GM21515 (cell line): ENCODE measurements at regions not wholly inside any gene's neighbourhood (a gene's known extent, or its start where the extent isn't known, plus 50 kb on each side); places are given as distances from the start of the nearest gene placed in this dataset.
"Not testable (repeated sequence)": the region's sequence is repeated elsewhere in the genome, so short reads cannot be mapped to it uniquely, and the experiment has no call there.

Source experiments
- ATAC-seq: cut with Tn5 transposase; IDR thresholded peaks from one replicate; pipeline ENCODE4 v1.9.1; 2021; ENCODE audit not compliant: unreplicated experiment

DNA sequence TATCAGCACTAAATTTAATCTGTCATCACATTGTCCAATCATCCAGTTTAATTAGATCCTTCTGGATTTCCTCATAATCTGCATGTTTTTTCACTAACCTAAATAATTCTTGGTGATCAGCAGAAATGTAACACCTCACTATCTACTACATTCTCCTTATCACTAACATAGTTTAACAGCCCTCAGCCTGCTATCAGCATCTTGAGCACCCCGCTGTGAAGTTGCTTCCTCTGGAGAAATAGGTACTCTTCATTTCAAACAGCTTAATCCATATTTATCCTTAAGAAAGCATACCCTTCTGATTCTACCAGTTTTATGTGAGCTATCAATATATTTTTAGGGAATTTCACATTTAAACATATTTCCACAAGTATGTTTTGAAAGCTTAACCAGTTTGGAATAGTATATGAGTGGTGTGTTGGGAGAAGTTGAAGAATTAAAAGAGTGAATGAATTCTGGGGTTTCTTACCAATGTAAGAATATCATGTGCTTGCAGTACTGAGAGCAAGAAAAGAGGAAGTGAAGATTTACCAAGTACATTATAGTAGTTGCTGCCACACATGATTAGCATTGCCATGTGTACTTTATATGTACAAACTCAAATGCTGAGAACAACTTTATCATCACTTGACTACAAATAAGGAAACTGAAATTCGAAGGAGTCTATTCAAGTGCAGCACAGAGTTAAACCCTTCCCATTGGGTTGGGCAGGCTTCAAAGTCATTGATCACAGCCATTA is 771.1 kb upstream of the ADGRL4 start:
- peak; percentile 95 for ATAC-seq

- ATAC-seq: no peak
Measured at GRCh38 chr1:79775402-79775801, 768.9 kb upstream of the ADGRL4 start.

DNA sequence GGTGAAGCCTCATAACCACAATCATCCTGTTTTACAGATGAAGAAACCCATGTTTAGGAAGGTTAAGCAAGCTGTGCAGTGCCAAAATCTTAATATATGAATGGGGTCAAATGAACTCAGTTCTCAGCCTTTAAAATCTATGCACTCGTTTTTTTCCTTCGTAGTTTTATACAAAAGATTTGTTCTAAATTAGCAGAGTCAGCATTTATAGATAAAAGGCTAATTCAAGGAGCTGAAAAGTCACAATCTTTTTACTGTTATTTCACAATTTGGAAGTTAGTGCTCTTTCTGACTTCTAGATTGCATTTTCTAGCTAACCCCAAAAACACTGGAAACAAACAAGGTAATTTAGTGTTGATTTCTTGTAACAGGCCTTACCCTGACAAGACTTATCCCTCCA is 766.9 kb upstream of the ADGRL4 start:
- no peak for ATAC-seq

GRCh38 chr1:79762461-79762860 is 755.9 kb upstream of the ADGRL4 start:
- no peak for ATAC-seq

- ATAC-seq: no peak
Measured at GRCh38 chr1:79760531-79760930, 754.0 kb upstream of the ADGRL4 start.

DNA sequence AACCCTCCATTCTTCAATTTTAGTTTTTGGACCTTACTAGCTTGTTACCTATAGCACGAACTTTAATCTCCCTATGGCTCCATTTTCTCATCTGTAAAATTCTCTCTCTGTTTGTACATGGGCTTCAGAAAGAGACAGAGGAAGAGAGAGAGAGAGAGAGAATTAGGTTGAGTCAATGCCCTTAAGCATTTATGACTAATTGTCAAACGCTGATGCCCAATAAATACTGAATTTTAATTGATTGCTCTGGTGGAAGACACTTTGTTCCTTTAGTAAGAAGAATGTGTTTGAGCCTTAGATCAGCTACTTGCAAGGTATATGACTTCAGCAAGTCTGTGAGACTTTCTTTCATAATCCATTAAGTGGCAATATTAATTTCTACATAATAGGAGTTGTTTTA is 743.1 kb upstream of the ADGRL4 start:
- no peak for ATAC-seq

- ATAC-seq: no peak
Measured at GRCh38 chr1:79745929-79746328, 739.4 kb upstream of the ADGRL4 start.

DNA sequence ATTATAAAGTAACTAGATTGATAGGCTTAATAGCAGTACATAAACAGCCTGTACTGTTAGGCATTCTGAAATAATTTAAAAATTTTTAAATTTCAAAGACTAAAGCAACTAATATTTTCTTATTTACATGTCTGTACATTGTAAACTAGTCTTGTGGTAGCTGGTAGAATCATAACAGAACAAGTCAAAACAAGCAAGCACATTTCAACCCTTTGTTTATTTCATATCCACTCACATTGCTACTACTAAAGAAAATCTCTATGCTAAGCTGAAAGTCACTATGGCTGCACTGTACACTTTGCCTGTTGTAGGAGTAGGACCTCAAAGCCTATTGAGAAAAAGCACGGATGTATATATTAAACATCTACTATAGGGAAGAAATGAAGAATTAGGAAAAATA is 738.2 kb upstream of the ADGRL4 start:
- ATAC-seq: no peak

DNA sequence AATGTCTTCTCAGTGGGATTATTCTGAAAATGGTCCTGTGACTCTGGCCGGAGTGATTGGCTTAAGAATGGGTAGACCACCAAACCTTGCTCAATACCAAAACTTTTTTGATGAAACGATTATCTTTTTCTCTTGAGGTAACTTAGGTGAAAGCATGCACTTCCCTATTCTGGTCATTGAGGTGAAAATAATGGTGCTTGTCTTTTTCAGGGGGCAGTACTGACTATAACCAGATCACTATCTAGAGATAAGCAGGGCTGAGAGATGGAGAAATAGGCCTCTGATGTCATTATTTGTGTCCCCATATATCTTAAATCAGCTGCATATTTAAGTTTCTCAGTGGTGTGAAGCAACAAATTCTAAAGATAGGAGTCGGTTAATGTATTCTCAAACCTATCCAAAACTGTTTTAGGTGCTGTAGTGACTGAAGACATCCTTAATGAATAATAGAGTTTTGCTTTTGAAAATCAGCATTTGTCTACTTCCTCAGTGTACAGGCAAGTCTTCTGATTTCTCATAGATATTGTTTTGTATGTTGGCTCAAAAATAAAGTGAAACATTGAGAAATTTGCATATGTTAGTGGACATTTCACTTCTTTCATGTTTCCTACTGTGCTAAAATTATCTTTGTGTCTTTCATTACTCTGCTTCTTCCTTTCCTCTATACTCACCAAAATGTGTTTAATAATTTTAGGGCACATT is 735.3 kb upstream of the ADGRL4 start:
- ATAC-seq: peak; percentile 89

DNA sequence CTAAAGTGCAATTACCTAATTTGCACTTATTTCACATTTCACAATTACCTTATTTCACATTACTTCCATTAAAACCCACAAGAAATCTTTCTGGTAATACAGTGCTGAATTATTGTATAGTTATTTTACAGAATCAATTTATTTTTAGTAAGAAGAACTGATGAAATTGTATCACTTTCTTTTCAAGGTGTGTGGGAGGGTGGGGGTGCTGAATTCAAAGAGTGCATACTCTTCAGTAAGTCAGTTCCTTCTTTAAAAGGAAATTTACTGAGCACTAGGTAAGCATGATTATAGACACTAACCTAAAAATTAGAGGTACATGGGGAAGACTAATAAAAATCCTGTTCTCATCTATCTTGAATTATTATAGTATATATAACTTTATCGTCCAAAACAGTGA is 731.6 kb upstream of the ADGRL4 start:
- ATAC-seq: no peak

DNA sequence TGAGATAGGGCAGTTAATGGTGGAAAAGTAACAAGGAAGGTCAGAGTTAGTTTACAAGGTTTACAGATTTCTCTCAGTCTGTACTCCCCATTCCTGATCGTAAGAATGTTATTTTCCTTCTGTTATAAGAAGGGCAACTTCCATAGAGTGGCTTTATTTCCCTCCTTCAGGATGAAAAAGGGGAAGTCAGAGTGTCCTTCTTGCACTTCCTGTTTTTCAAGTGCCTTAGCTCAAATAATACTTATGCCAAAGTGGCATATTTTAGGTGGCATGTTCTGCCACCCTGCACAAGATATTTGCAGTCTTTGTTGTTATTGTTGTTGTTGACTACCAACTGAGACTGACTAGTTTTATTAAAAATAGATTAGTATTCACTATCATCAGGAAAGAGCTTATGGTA is 730.7 kb upstream of the ADGRL4 start:
- ATAC-seq: no peak

DNA sequence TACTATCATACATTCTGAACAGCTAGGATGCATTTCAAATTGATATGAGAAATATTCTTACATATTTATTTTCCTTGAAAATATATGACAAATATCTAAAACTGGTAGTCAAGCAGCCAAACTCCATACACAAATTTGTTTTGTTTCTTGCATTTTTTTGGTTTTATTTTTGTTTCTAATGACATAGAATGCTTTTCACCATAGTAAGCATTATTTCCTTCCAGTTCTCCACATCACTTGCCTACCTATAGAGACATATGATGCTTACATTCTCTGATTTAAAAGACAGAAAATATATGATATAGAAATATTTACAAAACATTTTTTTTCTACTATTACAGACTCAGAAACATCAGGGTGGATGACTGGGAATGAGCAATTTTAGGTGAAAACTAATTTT is 726.4 kb upstream of the ADGRL4 start:
- ATAC-seq: no peak

GRCh38 chr1:79726911-79727310 is 720.4 kb upstream of the ADGRL4 start:
- no peak for ATAC-seq

- ATAC-seq: no peak
Measured at GRCh38 chr1:79726321-79726720, 719.8 kb upstream of the ADGRL4 start.

DNA sequence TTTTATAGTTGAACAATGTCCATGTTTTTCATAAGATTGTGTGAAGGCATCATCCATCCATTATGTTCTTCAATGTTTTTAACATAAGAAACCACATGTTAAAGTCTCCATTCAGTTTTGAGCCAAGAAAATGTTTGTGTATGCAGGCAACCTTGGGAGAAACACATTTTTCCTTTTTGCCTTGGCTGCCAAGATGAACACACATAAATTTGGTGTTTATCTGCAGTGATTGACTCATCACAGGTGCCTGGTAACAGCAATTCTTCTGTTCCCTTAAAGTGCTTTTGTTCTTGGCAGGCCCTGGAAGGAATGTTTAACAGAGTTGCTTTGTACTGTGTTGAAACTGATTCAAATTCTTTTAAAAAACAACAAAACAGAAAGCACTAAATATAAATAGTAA is 709.9 kb upstream of the ADGRL4 start:
- no peak for ATAC-seq

DNA sequence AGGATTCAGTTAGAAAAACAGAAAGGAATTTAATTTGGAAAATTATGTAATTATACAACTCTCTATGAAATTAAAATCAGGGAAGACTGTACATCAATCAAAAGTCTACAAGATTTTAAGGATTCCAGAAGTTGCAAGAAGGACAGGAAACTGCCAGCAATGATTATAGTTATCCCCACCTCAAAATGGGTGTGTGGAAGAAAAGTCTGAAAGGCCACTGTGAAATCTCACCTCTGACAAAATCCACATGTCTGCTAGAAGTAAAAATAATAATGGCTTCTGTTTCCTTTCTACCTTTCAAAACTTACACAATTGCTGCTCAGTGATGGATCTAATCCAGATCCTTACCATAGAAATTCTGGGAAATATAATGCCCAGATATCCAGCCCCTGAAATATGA is 708.1 kb upstream of the ADGRL4 start:
- no peak for ATAC-seq

GRCh38 chr1:79711001-79711431 is 704.5 kb upstream of the ADGRL4 start:
- ATAC-seq: peak; percentile 85

GRCh38 chr1:79708646-79709265 is 702.2 kb upstream of the ADGRL4 start:
- ATAC-seq: no peak

DNA sequence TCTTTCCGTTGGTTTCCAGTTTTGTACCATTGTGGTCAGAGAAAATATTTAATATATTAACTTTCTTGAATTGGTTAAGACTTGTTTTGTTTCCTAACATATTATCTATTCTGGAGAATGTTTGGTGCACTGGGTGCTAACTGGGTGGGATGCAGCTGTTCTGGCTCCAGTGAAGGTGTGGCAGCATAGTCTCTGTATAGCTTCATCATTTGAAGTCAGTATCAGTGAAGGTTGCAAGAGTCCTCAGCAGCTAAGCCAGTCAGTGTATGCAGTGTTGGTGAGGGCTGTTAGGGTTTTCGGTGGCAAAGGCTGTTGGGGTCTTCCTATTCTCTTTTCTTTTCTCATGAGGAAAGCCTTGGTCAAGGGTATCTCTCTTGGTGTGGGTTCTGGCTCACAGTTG is 698.7 kb upstream of the ADGRL4 start:
- ATAC-seq: no peak

GRCh38 chr1:79704067-79704466 is 697.5 kb upstream of the ADGRL4 start:
- no peak for ATAC-seq

- ATAC-seq: not testable (repeated sequence)
Measured at GRCh38 chr1:79702336-79702999, 695.9 kb upstream of the ADGRL4 start.

- ATAC-seq: peak; percentile 97
Measured at GRCh38 chr1:79695138-79695537, 688.6 kb upstream of the ADGRL4 start.
